Dermis blood vessel endothelial cell (primary cell): ENCODE measurements at regions not wholly inside any gene's neighbourhood (a gene's known extent, or its start where the extent isn't known, plus 50 kb on each side); places are given as distances from the start of the nearest gene placed in this dataset.

Source experiments
- DNase-seq: peaks from one replicate; pipeline ENCODE4 v3.0.0; 2010

- no peak for DNase-seq
Measured at GRCh38 chr2:133721118-133721517, 152.9 kb upstream of the NCKAP5 start.

GRCh38 chr2:133723133-133723532 lies 154.9 kb upstream of the NCKAP5 start:
- no peak for DNase-seq

GRCh38 chr2:133726973-133727372 lies 158.7 kb upstream of the NCKAP5 start:
- DNase-seq: no peak

- no peak for DNase-seq
Measured at GRCh38 chr2:133732059-133732458, 163.8 kb upstream of the NCKAP5 start.

- DNase-seq: no peak
Measured at GRCh38 chr2:133732982-133733900, 165.0 kb upstream of the NCKAP5 start.

GRCh38 chr2:133733901-133734255 lies 165.6 kb upstream of the NCKAP5 start:
- DNase-seq: peak; percentile 7

- DNase-seq: no peak
Measured at GRCh38 chr2:133734716-133735495, 166.6 kb upstream of the NCKAP5 start.

GRCh38 chr2:133736674-133737073 lies 168.4 kb upstream of the NCKAP5 start:
- no peak for DNase-seq

- DNase-seq: no peak
Measured at GRCh38 chr2:133737242-133737993, 169.2 kb upstream of the NCKAP5 start.

GRCh38 chr2:133739039-133739438 lies 170.8 kb upstream of the NCKAP5 start:
- DNase-seq: no peak

GRCh38 chr2:133740500-133740899 lies 172.2 kb upstream of the NCKAP5 start:
- no peak for DNase-seq

- no peak for DNase-seq
Measured at GRCh38 chr2:133748007-133748700, 179.9 kb upstream of the NCKAP5 start.

GRCh38 chr2:133753665-133754064 lies 185.4 kb upstream of the NCKAP5 start:
- no peak for DNase-seq

GRCh38 chr2:133755480-133756300 lies 187.4 kb upstream of the NCKAP5 start:
- peak; percentile 93 for DNase-seq

- no peak for DNase-seq
Measured at GRCh38 chr2:133756833-133757232, 188.6 kb upstream of the NCKAP5 start.

- no peak for DNase-seq
Measured at GRCh38 chr2:133760376-133760775, 192.1 kb upstream of the NCKAP5 start.

- DNase-seq: no peak
Measured at GRCh38 chr2:133765658-133766057, 197.4 kb upstream of the NCKAP5 start.

GRCh38 chr2:133766164-133766832 lies 198.0 kb upstream of the NCKAP5 start:
- DNase-seq: no peak

- DNase-seq: no peak
Measured at GRCh38 chr2:133768256-133768655, 200.0 kb upstream of the NCKAP5 start.

- no peak for DNase-seq
Measured at GRCh38 chr2:133768658-133769435, 200.6 kb upstream of the NCKAP5 start.
